ENCODE measurements at regions not wholly inside any gene's neighbourhood (a gene's known extent, or its start where the extent isn't known, plus 50 kb on each side); places are given as distances from the start of the nearest gene placed in this dataset.
"Not testable (repeated sequence)": the region's sequence is repeated elsewhere in the genome, so short reads cannot be mapped to it uniquely, and the experiment has no call there.

DNA sequence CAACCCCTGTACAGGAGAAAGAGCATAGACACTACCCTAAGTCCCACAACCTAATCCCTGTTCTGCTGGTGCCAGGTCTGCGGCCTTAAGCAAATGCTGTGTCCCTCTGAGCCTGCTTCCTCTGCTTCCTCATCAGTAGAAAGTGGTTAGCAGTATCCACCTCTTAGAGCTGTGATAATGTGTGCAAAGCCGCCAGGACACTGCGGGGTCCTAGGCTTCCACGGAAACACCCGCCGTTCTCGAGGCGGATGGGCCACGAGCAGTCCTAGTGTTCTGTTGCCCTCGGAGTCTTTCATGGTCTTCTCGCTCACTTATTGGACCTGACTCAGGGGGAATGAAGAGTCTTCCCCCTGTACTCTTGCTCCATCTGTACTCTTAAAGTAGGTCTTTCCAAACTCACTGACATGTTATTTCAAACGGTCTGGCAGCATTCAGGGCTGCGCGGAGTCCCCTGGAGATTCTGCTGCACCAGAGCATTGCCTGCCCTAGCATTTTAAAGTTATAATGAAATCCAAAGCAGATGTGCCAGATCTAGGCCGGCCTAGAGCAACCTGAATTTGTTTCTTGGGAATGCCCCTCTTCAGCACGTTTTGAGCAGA is 107.2 kb upstream of the ZNF236 start:
- no peak for DNase-seq

DNA sequence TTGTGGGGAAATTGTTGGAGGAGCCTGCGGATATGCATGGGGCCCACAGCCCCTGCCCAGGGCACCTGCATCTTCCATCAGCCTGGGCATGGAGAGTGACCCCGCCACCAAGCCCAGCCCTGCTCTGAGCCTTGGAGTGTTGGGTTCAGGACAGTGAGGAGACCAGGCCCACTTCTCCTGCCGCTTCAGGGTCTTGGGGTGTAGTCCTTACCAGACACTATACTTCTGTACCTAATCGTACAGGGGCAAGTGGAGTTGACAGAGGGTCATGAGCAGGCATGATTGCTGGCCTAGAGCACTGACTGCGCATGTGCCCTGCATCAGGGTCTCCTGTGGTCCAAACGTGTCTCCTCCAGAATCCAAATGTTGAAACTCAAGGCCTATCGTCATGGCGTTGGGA is 108.9 kb upstream of the ZNF236 start:
- DNase-seq, result no peak

DNA sequence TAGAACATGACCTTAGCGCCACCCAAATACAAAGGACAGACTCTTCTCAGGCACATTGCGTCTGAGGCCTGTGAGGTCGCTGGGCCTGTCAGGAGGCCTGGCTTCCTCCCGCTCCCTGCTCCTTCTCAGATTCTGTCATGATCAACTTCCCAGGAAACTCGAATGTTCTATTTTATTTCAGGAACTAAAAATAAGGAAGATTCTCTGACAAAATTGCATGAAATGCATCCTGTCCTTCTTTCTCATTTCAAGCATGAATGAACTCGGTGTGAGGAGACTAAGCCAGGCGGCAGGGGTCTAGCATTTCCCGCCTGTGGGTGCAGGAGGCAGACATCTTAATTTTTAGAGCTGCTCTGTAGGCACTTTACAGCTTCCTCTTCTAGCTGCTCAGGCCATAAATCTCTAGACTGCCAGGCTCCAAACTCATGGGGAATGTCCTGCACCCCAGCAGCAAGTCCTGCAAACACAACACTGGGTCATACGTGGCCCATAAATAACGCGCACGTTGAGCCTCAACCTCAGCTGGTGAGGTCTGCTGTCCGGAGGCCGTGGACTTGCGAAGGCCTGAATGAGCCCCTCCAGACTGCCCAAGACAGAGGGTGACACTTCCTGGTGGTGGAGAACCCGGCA is 109.7 kb upstream of the ZNF236 start:
- DNase-seq, result no peak

DNA sequence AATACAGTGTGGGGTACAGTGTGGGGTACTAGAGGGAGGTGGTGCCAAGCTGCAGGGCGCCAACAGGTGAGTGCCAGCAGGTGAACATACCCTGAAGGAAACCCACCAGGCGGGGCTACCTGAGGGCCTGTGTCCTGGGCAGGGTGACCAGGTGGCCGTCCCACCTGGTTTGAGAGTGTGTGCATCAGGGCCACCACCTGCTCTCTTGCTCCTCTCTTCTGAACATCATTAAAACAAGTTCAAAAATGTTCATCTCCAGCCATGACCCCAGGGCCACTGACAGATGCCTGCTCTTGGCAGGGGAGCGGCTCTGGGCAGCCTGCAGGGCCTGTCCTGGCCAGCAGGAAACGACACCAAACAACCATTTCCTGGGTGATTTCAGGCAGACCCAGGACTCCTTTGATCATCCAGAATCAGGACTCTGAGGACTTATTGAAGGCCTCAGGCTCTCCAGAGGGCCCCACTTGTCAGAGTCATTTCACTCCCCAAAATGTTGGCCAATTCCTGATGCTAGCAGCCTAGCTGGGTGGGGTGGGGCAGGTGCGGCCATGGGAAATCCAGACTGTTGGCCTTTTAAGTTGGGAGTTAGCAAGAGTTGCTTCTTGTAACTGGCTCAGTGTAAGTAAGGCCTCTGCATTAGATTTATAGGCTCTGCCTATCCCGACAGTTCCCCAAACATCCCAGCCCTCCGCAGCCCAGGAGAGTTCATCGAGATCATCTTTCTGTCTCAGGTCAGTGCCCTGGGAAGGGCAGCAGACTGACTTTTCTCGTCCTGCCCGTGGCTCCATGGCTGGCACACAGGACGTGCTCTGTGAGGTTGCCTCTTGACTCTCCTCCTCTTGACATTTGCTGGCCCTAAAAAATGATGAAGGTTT is 111.5 kb upstream of the ZNF236 start:
- DNase-seq, result no peak

DNA sequence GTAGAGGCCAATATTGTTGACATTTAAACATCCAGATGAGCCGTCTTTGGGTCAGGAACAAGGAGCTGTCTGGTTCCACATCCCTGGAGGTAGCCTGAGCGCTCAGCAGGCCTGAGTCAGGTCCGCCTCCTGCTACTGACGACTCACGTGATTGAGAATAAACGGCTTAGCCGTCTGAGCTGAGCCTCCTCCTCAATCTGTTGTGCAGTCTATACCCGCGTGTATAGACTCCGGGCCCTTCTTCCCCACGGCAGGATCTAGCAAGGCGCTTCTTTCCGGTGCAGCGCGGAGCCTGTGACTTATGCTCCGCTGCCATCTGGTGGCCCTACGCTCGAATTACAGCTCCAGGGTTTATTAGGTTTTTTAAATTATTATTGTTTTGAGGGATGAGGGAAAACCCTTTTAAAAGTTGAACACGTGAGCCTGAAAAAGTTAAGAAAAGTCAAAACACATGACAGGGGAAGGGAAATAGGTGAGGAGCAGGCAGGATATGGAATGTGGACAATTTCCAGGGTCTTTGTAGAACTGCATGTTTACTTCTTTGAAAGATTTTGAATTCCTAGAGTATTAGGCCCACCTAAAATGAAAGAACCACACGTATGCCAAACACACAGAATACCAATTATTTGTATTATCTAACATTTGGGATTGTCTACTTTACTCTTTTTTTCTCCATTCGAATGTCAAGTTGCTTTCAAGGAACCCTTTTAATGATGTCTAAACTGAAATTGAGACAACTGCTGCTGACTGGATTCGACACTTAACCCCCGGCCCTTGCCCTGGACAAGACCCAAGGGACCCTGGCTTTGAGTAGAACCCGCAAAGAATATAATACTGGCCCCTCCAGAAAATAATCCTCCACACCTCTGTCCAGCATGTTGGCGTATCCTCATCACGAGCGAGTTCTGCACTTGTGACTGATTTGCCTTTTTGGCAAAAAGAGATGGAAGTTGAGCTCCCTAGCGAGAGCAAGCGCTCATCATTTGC is 112.4 kb upstream of the ZNF236 start:
- peak; percentile 56 for DNase-seq

DNA sequence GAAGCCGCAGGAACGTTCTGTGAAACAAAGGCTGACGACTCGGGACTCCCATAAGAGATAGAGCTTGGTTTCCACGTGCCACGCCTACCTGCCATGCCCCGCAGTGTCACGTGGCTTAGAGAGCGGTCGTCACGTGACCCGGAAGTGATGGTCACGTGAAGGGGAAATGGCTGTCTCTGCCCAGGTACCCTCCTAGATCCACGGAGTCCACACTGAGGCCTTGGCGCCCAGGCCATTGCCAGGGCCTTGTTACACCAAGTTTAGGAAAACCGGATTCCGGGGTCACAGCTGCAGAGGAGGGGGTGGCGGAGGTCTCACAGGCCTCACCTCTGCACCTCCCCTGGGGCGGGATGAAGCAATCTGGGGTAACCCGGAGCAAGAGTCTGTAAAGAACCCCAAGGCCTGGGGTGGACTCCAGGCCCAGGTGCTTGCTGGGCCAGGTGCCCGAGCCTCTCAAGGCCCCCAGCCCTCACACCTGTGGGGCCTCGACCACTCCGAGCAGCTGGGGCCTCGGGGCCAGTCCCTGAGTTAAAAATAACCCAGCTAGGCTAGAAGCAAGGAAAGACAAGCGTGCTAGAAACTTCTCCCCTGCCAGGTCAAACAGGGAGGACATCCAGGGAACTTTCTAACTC is 113.5 kb upstream of the ZNF236 start:
- DNase-seq, result no peak

DNA sequence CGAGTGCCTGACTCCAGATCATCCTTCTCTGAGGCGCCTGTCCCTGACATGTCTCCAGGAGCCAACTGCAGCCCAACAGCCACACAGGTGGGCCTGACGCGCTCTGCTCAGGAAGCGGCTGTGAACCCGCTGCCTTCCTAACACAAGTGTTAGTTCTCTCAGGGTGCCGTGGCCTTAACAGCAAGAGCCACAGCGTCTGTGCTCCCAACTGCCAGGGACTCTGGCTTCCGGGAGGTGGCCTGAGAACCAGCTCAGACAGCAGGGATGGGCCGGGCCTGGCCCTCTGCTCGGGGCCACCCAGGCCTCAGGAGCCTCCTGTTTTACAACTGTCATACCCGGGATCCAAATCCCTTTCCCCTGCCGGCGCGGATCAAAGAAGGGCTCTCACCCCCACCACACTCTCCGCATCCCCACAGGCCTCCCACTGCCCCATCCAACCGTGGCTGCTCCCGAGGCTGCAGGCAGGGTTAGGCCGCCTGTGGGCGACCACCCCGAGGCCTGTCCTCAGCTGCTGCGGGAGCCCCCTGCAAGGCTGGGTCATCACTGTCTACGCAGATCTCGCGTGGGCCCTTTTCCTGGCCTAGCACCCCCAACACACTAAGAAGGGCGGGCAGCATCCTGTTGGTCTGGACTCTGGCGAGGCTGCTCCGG is 114.2 kb upstream of the ZNF236 start:
- DNase-seq, result no peak

DNA sequence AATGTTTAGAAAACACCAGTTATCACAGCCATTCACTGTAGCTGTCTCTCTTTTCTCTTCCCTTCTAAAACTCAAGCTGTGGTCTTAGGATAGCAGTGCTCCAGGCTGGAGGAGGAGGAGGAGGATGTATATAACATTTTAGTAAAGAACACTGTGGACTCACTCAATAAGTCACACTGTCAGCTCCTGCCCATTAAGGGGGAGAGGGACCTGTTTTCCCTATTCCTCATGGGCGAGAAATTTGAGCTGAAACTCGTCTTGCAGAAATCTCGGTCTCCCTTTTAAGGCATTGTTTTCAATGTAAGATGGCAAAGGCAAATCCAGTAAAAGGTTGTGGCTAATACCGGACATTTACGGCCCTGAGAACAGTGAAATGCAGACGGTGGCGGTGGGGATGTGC is 114.8 kb upstream of the ZNF236 start:
- DNase-seq, result no peak

DNA sequence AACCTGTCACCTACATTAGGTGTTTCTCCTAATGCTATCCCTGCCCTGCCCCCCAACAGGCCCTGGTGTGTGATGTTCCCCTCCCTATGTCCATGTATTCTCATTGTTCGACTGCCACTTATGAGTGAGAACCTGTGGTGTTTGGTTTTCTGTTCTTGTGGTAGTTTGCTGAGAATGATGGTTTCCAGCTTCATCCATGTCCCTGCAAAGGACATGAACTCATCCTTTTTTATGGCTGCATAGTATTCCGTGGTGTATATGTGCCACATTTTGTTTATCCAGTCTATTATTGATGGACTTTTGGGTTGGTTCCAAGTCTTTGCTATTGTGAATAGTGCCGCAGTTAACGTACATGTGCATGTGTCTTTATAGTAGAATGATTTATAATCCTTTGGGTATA is 117.8 kb upstream of the ZNF236 start:
- not testable (repeated sequence) for DNase-seq

DNA sequence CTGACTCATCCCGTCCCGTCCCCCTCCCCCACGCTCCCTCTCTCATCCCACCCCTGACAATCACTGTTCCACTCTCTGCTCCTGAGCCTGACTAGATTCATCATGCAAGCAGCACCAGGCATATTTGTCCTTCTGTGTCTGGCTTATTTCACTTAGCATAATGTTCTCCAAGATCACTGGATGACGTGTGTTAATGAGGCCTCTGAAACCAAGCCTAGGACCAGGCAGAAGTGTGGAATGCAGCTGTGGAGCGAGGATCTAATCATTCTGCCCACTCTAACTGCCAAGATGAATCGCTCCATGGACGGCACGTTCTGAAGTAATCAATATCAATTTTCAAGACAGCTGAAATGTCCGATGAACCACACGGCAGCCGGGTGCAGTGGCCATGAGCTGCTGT is 122.4 kb upstream of the ZNF236 start:
- DNase-seq, result no peak

DNA sequence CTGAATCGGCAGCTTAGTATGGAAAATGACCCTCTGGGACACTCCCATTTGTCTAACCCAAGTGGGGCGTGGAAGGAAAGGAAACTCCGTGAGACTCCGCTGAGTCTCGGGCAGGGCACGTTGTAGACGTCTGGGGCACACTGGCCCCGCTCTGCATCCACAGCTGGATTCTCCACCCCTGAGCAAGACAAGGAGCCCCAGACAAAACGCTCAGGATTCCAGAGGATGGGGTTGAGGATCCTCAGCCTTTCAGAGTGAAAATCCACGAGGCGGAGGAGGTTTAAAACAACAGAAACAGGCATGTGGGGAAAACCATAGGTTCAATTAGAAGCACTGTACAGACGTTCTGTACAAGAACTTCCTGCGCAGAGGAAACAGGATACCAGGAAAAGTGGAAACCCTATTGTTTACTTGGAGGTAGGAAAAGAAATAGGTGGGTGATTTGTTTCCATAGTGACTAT is 124.9 kb upstream of the ZNF236 start:
- peak; percentile 10 for DNase-seq

DNA sequence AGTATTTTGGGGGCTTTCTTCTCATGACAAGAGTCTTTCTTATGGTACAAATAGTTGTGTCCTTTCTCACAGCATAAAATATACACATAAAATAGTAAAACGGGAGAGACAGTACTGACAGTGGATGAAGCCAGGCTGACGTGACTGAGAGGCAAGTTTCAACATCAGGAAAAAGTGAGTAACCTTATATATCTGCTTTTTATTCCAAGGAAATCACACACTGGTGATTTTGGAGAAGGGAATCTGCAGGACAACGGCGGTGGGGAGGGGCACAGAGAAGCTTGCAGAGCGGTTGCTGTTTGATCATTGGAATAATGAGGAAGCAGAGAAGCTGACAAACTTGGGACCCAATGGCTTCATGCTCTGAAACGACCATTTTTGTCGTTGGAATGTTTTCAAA is 130.6 kb upstream of the ZNF236 start:
- peak; percentile 7 for DNase-seq

DNA sequence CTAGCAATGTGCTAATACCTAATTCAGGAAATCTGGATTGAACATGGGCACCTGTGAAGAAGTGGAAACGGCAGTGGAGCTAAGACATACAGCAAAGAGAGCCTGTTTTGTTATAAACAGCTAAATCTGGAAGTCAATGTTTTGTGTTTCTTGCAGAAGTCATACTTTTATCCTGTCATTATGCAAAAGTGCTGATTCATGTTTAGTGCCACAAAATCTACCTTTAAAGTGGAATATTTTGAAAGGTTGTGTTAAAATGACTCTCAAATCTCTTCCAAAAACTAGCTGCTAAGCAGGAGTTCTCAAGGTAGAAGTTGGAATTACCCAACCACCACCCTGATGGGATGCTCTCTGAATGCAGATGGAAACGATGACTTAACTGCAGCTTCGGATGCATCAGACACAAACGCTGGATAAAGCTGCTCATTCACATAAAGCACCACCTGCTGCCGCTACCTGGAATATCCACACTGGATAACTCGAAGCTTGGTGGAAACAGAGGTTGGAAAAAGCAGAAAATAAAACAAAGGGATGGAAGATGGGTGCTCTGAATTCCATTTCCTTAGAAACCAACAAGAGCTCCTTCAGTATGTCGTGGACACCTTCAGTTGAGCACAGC is 132.6 kb upstream of the ZNF236 start:
- DNase-seq, result no peak

DNA sequence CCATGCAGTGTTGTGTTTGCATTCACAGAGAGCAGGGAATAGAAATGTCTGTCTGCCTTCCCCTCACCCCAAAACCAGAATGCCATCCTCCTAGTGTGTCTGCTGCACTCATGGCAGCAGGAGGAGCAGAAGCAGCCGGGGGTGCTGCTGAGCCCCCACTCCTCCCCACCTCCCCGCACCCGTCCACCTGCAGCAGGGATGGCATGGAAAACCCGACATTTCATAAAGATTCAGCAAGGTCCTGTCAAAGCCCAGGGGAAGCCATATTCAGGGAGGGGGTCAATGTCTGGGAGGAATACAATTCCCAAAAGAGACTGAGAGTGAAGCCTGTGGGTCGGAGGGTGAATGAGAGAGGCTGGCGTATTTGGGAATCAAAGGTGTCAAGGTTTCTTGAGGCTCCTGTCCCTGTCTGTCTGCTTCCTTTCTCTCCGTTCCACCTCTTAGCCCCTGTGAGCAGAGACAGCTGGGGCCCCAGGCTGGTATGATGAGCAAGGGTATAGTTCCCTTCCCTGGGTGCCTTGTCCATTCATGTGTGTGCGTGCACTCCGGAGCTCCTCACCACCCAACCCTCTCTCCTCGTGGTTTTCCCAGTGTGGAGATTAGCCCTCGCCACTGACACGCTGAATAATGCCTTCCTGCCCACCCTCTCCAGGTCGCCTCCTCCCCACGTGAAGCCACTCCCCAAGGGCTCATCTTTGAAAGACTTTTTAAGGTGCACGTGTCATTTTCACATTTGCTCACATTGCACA is 133.5 kb upstream of the ZNF236 start:
- DNase-seq, result no peak

DNA sequence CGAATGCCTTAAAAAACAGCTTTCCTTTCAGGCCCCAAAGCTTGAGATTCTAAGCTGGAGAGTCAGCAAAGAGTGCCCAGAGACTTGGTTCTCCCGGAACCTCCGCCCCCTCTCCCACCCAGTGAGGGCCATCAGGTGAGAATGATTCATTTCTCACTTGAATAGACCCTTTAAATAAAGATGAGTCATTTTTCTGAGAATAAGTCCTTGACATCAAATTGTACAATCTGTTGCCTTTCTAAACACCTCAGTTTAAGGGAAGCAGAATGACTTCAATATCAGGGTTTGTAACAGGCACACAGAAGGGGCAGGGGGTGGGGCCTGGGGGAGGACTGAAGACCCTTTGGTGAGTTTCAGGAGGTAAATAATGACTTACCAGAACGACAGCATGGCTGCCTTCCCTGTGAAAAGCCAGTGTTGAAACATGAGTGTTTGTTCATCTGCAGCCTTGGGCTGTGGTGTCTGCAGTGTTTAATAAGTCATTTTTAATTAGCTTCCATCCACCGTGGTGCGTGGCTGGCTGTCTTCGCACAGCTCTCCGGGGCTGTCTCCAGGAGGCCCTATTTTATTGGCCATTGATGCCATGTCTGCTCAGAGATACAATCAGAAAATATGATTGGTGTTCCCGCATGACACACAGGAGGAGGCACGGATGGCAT is 134.9 kb upstream of the ZNF236 start:
- DNase-seq, result no peak

DNA sequence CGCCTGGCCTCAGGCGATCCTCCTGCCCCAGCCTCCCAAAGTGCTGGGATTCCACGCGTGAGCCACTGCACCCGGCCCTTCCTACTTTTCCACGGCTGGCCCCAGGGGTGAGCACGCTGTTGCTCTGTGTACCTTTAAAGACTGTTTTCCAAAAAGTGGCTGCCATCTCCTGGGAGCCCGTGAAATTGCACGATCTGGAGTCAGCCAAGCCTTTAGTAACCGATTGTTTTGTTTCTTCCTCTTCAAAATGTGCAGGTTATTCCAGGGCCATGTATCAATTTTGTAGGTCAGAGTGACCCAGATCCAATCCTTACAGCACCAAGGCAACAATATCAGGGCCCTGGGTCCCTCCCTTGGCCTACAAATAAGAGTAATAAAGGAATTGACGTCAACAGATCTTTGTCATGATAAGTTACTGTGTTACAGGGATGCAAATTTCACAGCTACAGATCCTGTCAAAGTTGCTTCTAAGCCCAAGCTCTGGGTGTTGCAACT is 135.6 kb upstream of the ZNF236 start:
- peak; percentile 44 for DNase-seq

DNA sequence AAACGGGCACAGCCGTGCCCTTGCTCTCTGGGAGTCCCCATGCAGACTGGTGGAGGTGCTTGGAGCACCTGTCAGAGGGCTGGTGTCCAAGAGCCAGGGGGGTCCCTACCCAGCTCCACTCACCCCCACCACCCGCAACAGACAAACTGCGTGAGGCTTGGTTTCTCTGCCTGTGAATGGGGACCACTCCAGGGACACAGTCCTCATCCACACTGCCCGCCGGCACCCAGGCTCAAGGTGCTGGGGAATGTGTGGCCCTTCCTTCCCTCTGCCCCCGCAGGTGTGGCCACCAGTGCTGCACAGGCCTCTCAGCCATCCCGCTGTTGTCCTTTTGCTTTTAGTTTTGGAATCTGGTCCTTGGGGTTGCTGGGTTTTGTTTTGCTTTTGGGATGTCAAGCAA is 136.5 kb upstream of the ZNF236 start:
- no peak for DNase-seq

DNA sequence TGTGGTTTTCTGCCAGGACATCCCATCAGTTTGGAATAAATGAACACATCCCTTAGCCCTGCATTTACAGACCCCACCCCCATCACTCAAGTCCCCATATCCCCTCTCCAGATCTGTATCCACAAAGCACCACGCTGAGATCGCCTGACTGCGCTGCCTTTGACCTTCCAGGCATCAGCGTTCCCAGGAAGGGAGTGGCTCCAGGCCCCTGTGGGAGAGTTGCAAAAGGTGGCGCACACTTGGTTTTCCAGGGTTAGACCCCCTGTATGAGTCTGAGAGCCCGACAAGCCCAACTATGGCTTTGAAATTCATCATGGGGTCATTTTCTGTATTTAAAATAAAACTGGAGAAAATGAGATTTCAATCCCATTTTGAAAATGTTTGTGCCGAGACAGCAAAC is 137.0 kb upstream of the ZNF236 start:
- DNase-seq, result no peak

DNA sequence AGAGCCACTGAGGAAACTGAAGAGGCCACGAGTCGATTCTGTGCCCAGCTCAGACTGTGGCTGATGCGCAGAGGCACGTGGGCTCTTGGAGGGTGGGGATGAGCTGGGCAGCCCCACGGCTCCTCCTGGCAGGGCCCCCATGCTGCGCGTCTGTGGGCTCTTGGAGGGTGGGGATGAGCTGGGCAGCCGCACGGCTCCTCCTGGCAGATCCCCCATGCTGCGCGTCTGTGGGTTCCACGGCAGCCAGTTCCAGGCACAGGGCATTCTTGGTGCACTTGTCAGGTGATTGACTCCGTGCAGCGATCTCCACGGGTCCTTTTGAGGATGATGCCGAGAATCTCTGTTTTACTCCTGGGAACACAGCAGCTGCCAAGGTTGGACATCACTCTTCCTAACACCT is 138.1 kb upstream of the ZNF236 start:
- DNase-seq, result no peak

DNA sequence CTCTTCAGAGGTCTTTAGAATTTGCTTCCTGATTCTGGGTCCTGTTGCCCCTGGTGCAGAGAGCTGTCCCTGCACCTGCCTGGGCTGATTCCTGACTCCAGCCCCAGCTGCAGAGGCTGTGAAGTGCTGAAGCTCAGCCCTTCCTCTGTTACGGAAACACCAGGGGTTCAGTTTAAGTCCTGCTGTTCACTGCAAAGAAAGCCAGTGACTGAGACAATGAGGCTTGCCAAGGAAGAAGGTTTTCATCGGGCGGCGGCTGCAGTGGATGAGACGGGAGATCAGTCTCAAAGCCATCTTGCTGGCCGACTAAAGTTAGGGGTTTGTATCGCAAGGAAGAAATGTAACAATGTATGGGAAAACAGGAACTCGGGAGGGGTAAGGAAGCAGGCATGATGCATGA is 142.4 kb upstream of the ZNF236 start:
- DNase-seq, result no peak
